SH-SY5Y (cell line): ENCODE measurements at regions not wholly inside any gene's neighbourhood (a gene's known extent, or its start where the extent isn't known, plus 50 kb on each side); places are given as distances from the start of the nearest gene placed in this dataset.

Experiments
- GATA2 ChIP-seq: IDR thresholded peaks from 2 replicates; pipeline ENCODE4 v1.6.1; 2011; ENCODE audit warnings: mild to moderate bottlenecking, low read depth, low read length
- GATA3 ChIP-seq: IDR thresholded peaks from 2 replicates; pipeline ENCODE4 v1.6.1; 2011; ENCODE audit warnings: low read depth, mild to moderate bottlenecking, low read length, moderate library complexity

GRCh38 chr2:144333143-144333555 lies 186.8 kb downstream of the ZEB2 start:
- TF ChIP-seq GATA2 (no peak), GATA3 (no peak)

- TF ChIP-seq GATA3 (no peak), GATA2 (no peak)
These were observed 187.4 kb downstream of the ZEB2 start for GRCh38 chr2:144332356-144333142.

- TF ChIP-seq GATA2 = no peak
- no peak for TF ChIP-seq GATA3
These were observed 188.1 kb downstream of the ZEB2 start for GRCh38 chr2:144331674-144332355.

- TF ChIP-seq GATA3 = no peak
- no peak for TF ChIP-seq GATA2
These were observed 188.8 kb downstream of the ZEB2 start for GRCh38 chr2:144330951-144331673.

- TF ChIP-seq GATA2 = no peak
- TF ChIP-seq GATA3 = no peak
These were observed 190.4 kb downstream of the ZEB2 start for GRCh38 chr2:144329472-144329871.

GRCh38 chr2:144328938-144329337 lies 191.0 kb downstream of the ZEB2 start:
- TF ChIP-seq GATA2 (no peak), GATA3 (no peak)

GRCh38 chr2:144326825-144327224 lies 193.1 kb downstream of the ZEB2 start:
- TF ChIP-seq GATA3 (no peak), GATA2 (no peak)

GRCh38 chr2:144325086-144325485 lies 194.8 kb downstream of the ZEB2 start:
- TF ChIP-seq GATA2 = no peak
- no peak for TF ChIP-seq GATA3

- no peak for TF ChIP-seq GATA2
- no peak for TF ChIP-seq GATA3
These were observed 195.4 kb downstream of the ZEB2 start for GRCh38 chr2:144324446-144325045.

- TF ChIP-seq GATA3 = no peak
- no peak for TF ChIP-seq GATA2
These were observed 196.0 kb downstream of the ZEB2 start for GRCh38 chr2:144323946-144324345.

- TF ChIP-seq GATA3 (no peak), GATA2 (no peak)
These were observed 197.5 kb downstream of the ZEB2 start for GRCh38 chr2:144322379-144322778.

- TF ChIP-seq GATA2 = no peak
- no peak for TF ChIP-seq GATA3
These were observed 199.4 kb downstream of the ZEB2 start for GRCh38 chr2:144320491-144320890.

- TF ChIP-seq GATA2 = no peak
- TF ChIP-seq GATA3 = no peak
These were observed 202.7 kb downstream of the ZEB2 start for GRCh38 chr2:144317071-144317738.
